ENCODE measurements at regions not wholly inside any gene's neighbourhood (a gene's known extent, or its start where the extent isn't known, plus 50 kb on each side); places are given as distances from the start of the nearest gene placed in this dataset.

DNA sequence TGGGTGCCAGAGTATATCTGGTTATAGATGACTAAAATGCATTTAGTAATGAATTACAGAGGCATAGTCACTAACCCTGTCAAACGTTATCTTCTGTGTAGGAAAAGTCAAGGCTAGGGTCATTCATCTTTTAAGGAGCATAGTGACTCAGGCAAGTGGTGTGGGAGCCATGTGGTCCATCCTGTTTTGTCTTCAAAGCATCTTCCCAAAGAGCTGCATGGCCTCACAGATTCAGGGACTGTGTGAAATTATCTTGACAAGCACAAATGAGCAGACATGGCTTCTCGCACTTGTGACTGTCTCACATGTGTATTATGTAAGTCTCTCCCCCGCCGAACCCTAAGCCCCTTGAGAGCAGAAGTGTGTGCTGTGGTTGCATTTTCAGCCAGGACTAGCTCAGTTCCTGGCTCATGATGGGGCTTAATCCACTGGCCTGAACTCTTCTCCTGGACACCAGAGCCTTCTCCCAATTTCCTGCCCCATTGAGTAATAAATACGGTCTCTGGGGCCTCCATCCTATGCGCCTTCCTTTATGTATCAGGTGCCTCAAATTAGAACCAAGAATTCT lies 769.1 kb downstream of the QKI start:
- H3K36me3 ChIP-seq, result no peaks in the 10 kb centered on the region
- no peaks in the 10 kb centered on the region for H3K27me3 ChIP-seq
- ATAC-seq (no peak), DNase-seq (no peak)
- intact Hi-C loops (cut with DNase I; ENCODE audit: low total_unique reads), result no loop called here
- H3K4me3 ChIP-seq, result no peak overlapping the region
- no peak overlapping the region for H3K27ac ChIP-seq
- H3K9me3 ChIP-seq, result no peaks in the 10 kb centered on the region
- in situ Hi-C loops (cut with MboI; ENCODE audit: low sequenced_read_pairs in 4 of 4), result no loop called here
- H3K4me1 ChIP-seq, result no peaks in the 10 kb centered on the region
- no peak for TF ChIP-seq POLR2A (IDR thresholded peaks at IDR 0.05)
- TF ChIP-seq, protein P1, sequence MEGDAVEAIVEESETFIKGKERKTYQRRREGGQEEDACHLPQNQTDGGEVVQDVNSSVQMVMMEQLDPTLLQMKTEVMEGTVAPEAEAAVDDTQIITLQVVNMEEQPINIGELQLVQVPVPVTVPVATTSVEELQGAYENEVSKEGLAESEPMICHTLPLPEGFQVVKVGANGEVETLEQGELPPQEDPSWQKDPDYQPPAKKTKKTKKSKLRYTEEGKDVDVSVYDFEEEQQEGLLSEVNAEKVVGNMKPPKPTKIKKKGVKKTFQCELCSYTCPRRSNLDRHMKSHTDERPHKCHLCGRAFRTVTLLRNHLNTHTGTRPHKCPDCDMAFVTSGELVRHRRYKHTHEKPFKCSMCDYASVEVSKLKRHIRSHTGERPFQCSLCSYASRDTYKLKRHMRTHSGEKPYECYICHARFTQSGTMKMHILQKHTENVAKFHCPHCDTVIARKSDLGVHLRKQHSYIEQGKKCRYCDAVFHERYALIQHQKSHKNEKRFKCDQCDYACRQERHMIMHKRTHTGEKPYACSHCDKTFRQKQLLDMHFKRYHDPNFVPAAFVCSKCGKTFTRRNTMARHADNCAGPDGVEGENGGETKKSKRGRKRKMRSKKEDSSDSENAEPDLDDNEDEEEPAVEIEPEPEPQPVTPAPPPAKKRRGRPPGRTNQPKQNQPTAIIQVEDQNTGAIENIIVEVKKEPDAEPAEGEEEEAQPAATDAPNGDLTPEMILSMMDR (IDR thresholded peaks at IDR 0.05 in 4 of 5, conservative IDR thresholded peaks at IDR 0.05 in 1 of 5), result no peak

DNA sequence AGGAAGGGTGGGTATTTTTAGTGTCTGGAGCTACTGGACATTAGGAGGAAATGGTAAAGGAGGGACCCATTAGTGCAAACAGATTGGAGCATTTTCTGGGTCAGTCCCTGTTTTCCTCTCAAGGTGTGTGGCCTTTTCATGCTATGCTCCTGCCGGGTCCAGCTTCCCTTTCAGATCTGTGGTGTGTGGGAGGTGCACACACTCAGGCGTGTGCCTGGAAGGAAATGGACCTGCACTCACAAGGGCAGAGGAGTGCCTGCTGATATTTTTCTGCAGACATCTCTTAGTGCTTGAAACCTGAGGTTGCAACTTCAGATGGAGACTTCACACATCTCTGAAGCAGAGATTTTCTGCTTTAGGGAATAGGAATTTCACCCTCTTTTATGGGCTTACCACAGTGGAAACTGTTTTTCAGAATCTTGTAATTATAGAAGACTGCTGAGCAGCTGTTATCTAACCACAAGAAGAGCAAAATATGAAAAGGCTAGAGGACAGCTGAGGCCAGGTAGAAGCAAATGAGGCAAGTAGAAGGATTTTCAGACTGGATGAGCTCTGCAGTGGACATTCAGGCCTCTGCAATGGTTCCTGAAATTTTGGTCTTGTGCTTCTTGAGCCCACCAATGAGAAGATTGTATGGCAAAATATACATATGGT lies 764.3 kb downstream of the QKI start:
- DNase-seq (no peak), ATAC-seq (no peak)
- no peaks in the 10 kb centered on the region for H3K9me3 ChIP-seq
- H3K36me3 ChIP-seq, result no peaks in the 10 kb centered on the region
- no peaks in the 10 kb centered on the region for H3K4me1 ChIP-seq
- no peak overlapping the region for H3K4me3 ChIP-seq
- H3K27ac ChIP-seq, result no peak overlapping the region
- H3K27me3 ChIP-seq, result no peaks in the 10 kb centered on the region
- in situ Hi-C loops (cut with MboI; ENCODE audit: low sequenced_read_pairs in 4 of 4) (no loop called here), intact Hi-C loops (cut with DNase I; ENCODE audit: low total_unique reads) (no loop called here)
- TF ChIP-seq POLR2A (IDR thresholded peaks at IDR 0.05), result no peak
- TF ChIP-seq, protein P1 (IDR thresholded peaks at IDR 0.05 in 4 of 5, conservative IDR thresholded peaks at IDR 0.05 in 1 of 5), result no peak

DNA sequence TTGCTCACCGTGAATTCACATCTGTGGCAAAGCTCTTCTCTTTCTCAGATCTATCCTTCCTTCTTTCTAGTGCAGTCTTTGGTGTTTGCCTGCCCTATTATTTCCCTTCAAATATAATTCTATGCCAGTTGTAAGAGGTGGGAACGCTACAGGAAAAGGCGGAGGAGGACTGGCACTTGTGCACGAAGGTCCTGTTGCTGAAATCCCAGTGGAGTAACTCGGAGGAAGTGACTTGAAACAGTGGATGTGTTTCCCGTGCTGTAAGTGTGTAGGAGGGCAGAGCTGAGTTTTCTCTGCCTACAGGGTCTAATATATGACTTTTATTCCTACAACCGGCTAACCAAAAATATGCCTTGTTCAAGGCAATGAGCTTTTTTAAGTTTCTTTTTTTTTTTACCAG lies 754.8 kb downstream of the QKI start:
- Histone ChIP-seq H3K27ac (no peak overlapping the region), H3K4me1 (no peaks in the 10 kb centered on the region), H3K4me3 (no peak overlapping the region), H3K27me3 (no peaks in the 10 kb centered on the region), H3K9me3 (no peaks in the 10 kb centered on the region), H3K36me3 (no peaks in the 10 kb centered on the region)
- intact Hi-C loops (cut with DNase I; ENCODE audit: low total_unique reads) (no loop called here), in situ Hi-C loops (cut with MboI; ENCODE audit: low sequenced_read_pairs in 4 of 4) (no loop called here)
- TF ChIP-seq, protein P1 (IDR thresholded peaks at IDR 0.05 in 4 of 5, conservative IDR thresholded peaks at IDR 0.05 in 1 of 5), result no peak
- no peak for TF ChIP-seq POLR2A (IDR thresholded peaks at IDR 0.05)
- ATAC-seq (no peak), DNase-seq (no peak)

DNA sequence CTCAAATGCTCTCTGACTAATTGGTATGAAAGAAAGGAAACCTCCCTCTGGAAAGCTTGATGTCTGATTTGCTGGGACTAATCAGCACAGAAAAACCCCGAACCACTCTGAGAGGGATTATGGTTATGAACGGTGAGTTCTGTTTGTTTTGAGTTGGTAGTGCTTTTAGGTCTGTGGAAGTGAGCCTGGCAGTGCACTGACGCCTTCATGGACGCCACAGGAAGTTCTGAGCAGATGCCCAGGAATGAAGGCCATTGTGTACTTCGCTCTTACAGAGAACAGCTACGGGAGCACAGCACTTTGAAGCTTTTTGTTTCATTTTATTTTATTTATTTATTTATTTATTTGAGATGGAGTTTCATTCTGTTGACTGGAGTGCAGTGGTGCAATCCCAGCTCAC lies 754.1 kb downstream of the QKI start:
- H3K9me3 ChIP-seq, result no peaks in the 10 kb centered on the region
- H3K36me3 ChIP-seq, result no peaks in the 10 kb centered on the region
- DNase-seq (no peak), ATAC-seq (no peak)
- H3K27me3 ChIP-seq, result no peaks in the 10 kb centered on the region
- intact Hi-C loops (cut with DNase I; ENCODE audit: low total_unique reads) (no loop called here), in situ Hi-C loops (cut with MboI; ENCODE audit: low sequenced_read_pairs in 4 of 4) (no loop called here)
- H3K4me3 ChIP-seq, result no peak overlapping the region
- no peaks in the 10 kb centered on the region for H3K4me1 ChIP-seq
- no peak overlapping the region for H3K27ac ChIP-seq
- TF ChIP-seq, protein P1 (IDR thresholded peaks at IDR 0.05 in 4 of 5, conservative IDR thresholded peaks at IDR 0.05 in 1 of 5), result no peak
- no peak for TF ChIP-seq POLR2A (IDR thresholded peaks at IDR 0.05)

Measured in gastrocnemius medialis (tissue), 4 donors.